Mesenchymal stem cell (in vitro differentiated cells and primary cell): ENCODE measurements at regions not wholly inside any gene's neighbourhood (a gene's known extent, or its start where the extent isn't known, plus 50 kb on each side); places are given as distances from the start of the nearest gene placed in this dataset.

Source experiments
- DNase-seq: peaks from one replicate; pipeline ENCODE4 v3.0.0-alpha.2; 2013
- H2AFZ ChIP-seq: one replicate; pipeline ENCODE4 v1.6.1; 2013; ENCODE audit warnings: low read depth, mild to moderate bottlenecking, control low read depth, inconsistent platforms, low read length, moderate library complexity
- H2AK5ac ChIP-seq: 2 replicates; pipeline ENCODE4 v1.6.1; 2013; ENCODE audit warnings: low read length, moderate library complexity, mild to moderate bottlenecking, inconsistent platforms; ENCODE audit not compliant: severe bottlenecking
- H2BK120ac ChIP-seq: one replicate; pipeline ENCODE4 v1.6.1; 2013; ENCODE audit warnings: low read depth, mild to moderate bottlenecking, inconsistent platforms, low read length, moderate library complexity
- H2BK12ac ChIP-seq, 2 experiments: one replicate each; pipeline ENCODE4 v1.6.1; 2013; ENCODE audit warnings: inconsistent platforms in 2 of 2, low read length in 2 of 2, mild to moderate bottlenecking in 2 of 2, moderate library complexity in 2 of 2, control low read depth in 1 of 2
- H2BK15ac ChIP-seq: one replicate; pipeline ENCODE4 v1.6.1; 2013; ENCODE audit warnings: mild to moderate bottlenecking, low read depth, inconsistent platforms; ENCODE audit not compliant: poor library complexity, severe bottlenecking
- H2BK5ac ChIP-seq: 2 replicates; pipeline ENCODE4 v1.6.1; 2013; ENCODE audit warnings: low read depth, mild to moderate bottlenecking, low read length, control low read depth, inconsistent platforms; ENCODE audit not compliant: poor library complexity, severe bottlenecking
- H3K14ac ChIP-seq, 2 experiments: one replicate each; pipeline ENCODE4 v1.6.1; 2013; ENCODE audit warnings: inconsistent platforms in 2 of 2, low read length in 2 of 2, control low read depth in 1 of 2, mild to moderate bottlenecking in 1 of 2, moderate library complexity in 1 of 2
- H3K18ac ChIP-seq, 2 experiments: one replicate each; pipeline ENCODE4 v1.6.1; 2013; ENCODE audit warnings: inconsistent platforms in 2 of 2, low read length in 2 of 2, control low read depth in 1 of 2, low read depth in 1 of 2, mild to moderate bottlenecking in 1 of 2
- H3K23ac ChIP-seq, 2 experiments: one replicate each; pipeline ENCODE4 v1.6.1; 2013; ENCODE audit warnings: inconsistent platforms in 2 of 2, low read length in 2 of 2, mild to moderate bottlenecking in 2 of 2, moderate library complexity in 2 of 2, control low read depth in 1 of 2
- H3K27ac ChIP-seq: 2 replicates; pipeline ENCODE4 v1.5.1; 2013; ENCODE audit warnings: mild to moderate bottlenecking, moderate library complexity, low read length, control low read depth, inconsistent platforms; ENCODE audit not compliant: poor library complexity, severe bottlenecking
- H3K27me3 ChIP-seq, 2 experiments: 2 replicates each; pipeline versions ENCODE4 v1.6.1 to v1.7.0; 2013; ENCODE audit warnings: low read length in 2 of 2, mild to moderate bottlenecking in 2 of 2, moderate library complexity in 2 of 2, control low read depth in 1 of 2, inconsistent platforms in 1 of 2; ENCODE audit not compliant: control insufficient read depth in 1 of 2, insufficient read depth in 1 of 2
- H3K36me3 ChIP-seq, 2 experiments: 2 replicates each; pipeline versions ENCODE4 v1.6.1 to v1.7.0; 2013; ENCODE audit warnings: low read length in 2 of 2, control low read depth in 1 of 2, inconsistent platforms in 1 of 2, low read depth in 1 of 2, mild to moderate bottlenecking in 1 of 2; ENCODE audit not compliant: insufficient read depth in 2 of 2, control insufficient read depth in 1 of 2
- H3K4ac ChIP-seq, 2 experiments: one replicate each; pipeline ENCODE4 v1.6.1; 2013; ENCODE audit warnings: inconsistent platforms in 2 of 2, low read length in 2 of 2, mild to moderate bottlenecking in 2 of 2, moderate library complexity in 2 of 2, control low read depth in 1 of 2, low read depth in 1 of 2
- H3K4me1 ChIP-seq: 2 replicates; pipeline ENCODE4 v1.6.1; 2013; ENCODE audit warnings: low read depth, low read length, control low read depth; ENCODE audit not compliant: control insufficient read depth, insufficient read depth
- H3K4me2 ChIP-seq: 2 replicates; pipeline ENCODE4 v1.6.1; 2013; ENCODE audit warnings: low read length, mild to moderate bottlenecking, inconsistent platforms; ENCODE audit not compliant: poor library complexity, severe bottlenecking
- H3K4me3 ChIP-seq, 2 experiments: 2 replicates each; pipeline versions ENCODE4 v1.5.1 to v1.7.0; 2013; ENCODE audit warnings: low read length in 2 of 2, mild to moderate bottlenecking in 2 of 2, control low read depth in 1 of 2, low read depth in 1 of 2; ENCODE audit not compliant: insufficient read depth in 1 of 2
- H3K79me1 ChIP-seq: replicated peaks from 2 replicates; pipeline ENCODE4 v1.6.1; 2013; ENCODE audit warnings: mild to moderate bottlenecking, control low read depth, low read length, inconsistent platforms; ENCODE audit not compliant: poor library complexity, severe bottlenecking
- H3K9ac ChIP-seq: 2 replicates; pipeline ENCODE4 v1.7.0; 2013; ENCODE audit warnings: mild to moderate bottlenecking, low read length, moderate library complexity
- H3K9me3 ChIP-seq: 2 replicates; pipeline ENCODE4 v1.7.0; 2013; ENCODE audit warnings: mild to moderate bottlenecking, low read length; ENCODE audit not compliant: control insufficient read depth
- H4K8ac ChIP-seq: one replicate; pipeline ENCODE4 v1.6.1; 2013; ENCODE audit warnings: inconsistent platforms, mild to moderate bottlenecking, low read length, moderate library complexity
- H4K91ac ChIP-seq: one replicate; pipeline ENCODE4 v1.6.1; 2013; ENCODE audit warnings: mild to moderate bottlenecking, low read length, inconsistent platforms
- WGBS: methylation state at CpG from one replicate; pipeline ENCODE4 v1.1.7; 2013; ENCODE audit warnings: mixed read lengths; 5-methylcytosine and 5-hydroxymethylcytosine counted together

GRCh38 chr14:47857646-47858045, 182.2 kb upstream of the MDGA2 start:
- H3K23ac ChIP-seq: no peak overlapping the region
- no peak overlapping the region for H4K91ac ChIP-seq
- H3K4me3 ChIP-seq: no peak overlapping the region
- H3K4me1 ChIP-seq: no peaks in the 10 kb centered on the region
- H3K36me3 ChIP-seq: no peaks in the 10 kb centered on the region
- H3K79me1 ChIP-seq: no peaks in the 10 kb centered on the region
- no peak overlapping the region for H2BK12ac ChIP-seq
- peaks cover 2% of the 10 kb centered on the region for H3K9me3 ChIP-seq
- no peak overlapping the region for H3K27ac ChIP-seq
- H3K14ac ChIP-seq: no peak overlapping the region
- no peak overlapping the region for H3K18ac ChIP-seq
- H3K9ac ChIP-seq: no peak overlapping the region
- no peaks in the 10 kb centered on the region for H3K27me3 ChIP-seq
- H2BK15ac ChIP-seq: no peak overlapping the region
- H3K4me2 ChIP-seq: no peak overlapping the region
- DNase-seq: no peak
- H2AK5ac ChIP-seq: no peak overlapping the region
- no peak overlapping the region for H2AFZ ChIP-seq
- 82% methylated on average over 4 of the region's 4 CpGs for WGBS
- no peak overlapping the region for H2BK120ac ChIP-seq
- no peak overlapping the region for H2BK5ac ChIP-seq
- no peak overlapping the region for H4K8ac ChIP-seq
- no peak overlapping the region for H3K4ac ChIP-seq

DNA sequence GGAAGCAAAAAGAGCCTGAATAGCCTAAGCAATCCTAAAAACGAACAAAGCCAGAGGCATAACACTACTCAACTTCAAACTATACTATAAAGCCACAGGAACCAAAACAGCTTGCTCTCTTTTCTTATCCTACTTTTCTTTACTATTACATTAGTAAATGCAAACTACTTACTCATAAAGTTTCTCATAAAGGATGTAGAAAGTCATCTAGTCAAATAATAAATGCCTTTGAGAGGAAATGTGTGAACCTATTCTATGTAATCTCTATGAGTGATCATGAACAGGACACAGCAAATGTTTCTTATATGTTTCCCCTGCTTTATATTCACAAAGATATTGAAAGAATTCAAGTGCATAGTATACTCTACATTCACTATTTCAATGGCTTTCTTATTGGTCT, 176.9 kb upstream of the MDGA2 start:
- Histone ChIP-seq H3K9me3 (peaks cover 3% of the 10 kb centered on the region), H2BK12ac (no peak overlapping the region), H3K4me2 (no peak overlapping the region), H3K27ac (no peak overlapping the region), H3K27me3 (no peaks in the 10 kb centered on the region), H3K9ac (no peak overlapping the region), H2AK5ac (no peak overlapping the region), H4K8ac (no peak overlapping the region), H3K14ac (no peak overlapping the region), H2BK15ac (no peak overlapping the region), H3K23ac (no peak overlapping the region), H2BK120ac (no peak overlapping the region), H4K91ac (no peak overlapping the region), H2AFZ (no peak overlapping the region), H3K4me1 (no peaks in the 10 kb centered on the region), H3K4me3 (no peak overlapping the region), H3K36me3 (no peaks in the 10 kb centered on the region), H2BK5ac (no peak overlapping the region), H3K79me1 (no peaks in the 10 kb centered on the region), H3K4ac (no peak overlapping the region), H3K18ac (no peak overlapping the region)
- WGBS: 37% methylated on average over 1 of the region's 1 CpG
- no peak for DNase-seq

GRCh38 chr14:47846008-47846407, 170.6 kb upstream of the MDGA2 start:
- Histone ChIP-seq H2AK5ac (no peak overlapping the region), H2BK12ac (no peak overlapping the region), H4K8ac (no peak overlapping the region), H2AFZ (no peak overlapping the region), H2BK15ac (no peak overlapping the region), H3K36me3 (no peaks in the 10 kb centered on the region), H3K4me2 (no peak overlapping the region), H3K9me3 (peaks cover 10% of the 10 kb centered on the region), H3K14ac (no peak overlapping the region), H2BK120ac (no peak overlapping the region), H3K9ac (no peak overlapping the region), H3K27ac (no peak overlapping the region), H3K23ac (no peak overlapping the region), H3K4me3 (no peak overlapping the region), H3K4ac (no peak overlapping the region), H3K4me1 (no peaks in the 10 kb centered on the region), H2BK5ac (no peak overlapping the region), H3K79me1 (no peaks in the 10 kb centered on the region), H3K27me3 (no peaks in the 10 kb centered on the region), H3K18ac (no peak overlapping the region), H4K91ac (no peak overlapping the region)
- WGBS: 40% methylated on average over 4 of the region's 4 CpGs
- DNase-seq: no peak

GRCh38 chr14:47843236-47843635, 167.8 kb upstream of the MDGA2 start:
- WGBS: 60% methylated on average over 2 of the region's 2 CpGs
- Histone ChIP-seq H4K91ac (no peak overlapping the region), H3K4ac (no peak overlapping the region), H2BK15ac (no peak overlapping the region), H3K9ac (no peak overlapping the region), H4K8ac (no peak overlapping the region), H3K18ac (no peak overlapping the region), H3K14ac (no peak overlapping the region), H2BK120ac (no peak overlapping the region), H3K27ac (no peak overlapping the region), H2AFZ (no peak overlapping the region), H3K23ac (no peak overlapping the region), H3K27me3 (no peaks in the 10 kb centered on the region), H3K4me3 (no peak overlapping the region), H2AK5ac (no peak overlapping the region), H3K9me3 (peaks cover 11% of the 10 kb centered on the region), H3K79me1 (no peaks in the 10 kb centered on the region), H2BK5ac (no peak overlapping the region), H3K36me3 (no peaks in the 10 kb centered on the region), H3K4me2 (no peak overlapping the region), H2BK12ac (no peak overlapping the region), H3K4me1 (no peaks in the 10 kb centered on the region)
- no peak for DNase-seq
